ENCODE measurements at regions not wholly inside any gene's neighbourhood (a gene's known extent, or its start where the extent isn't known, plus 50 kb on each side); places are given as distances from the start of the nearest gene placed in this dataset.

- Histone ChIP-seq H3K9me3 (no peaks in the 10 kb centered on the region), H3K27me3 (replicated peaks in 1 of 7) (peaks cover 0 to under 1% (median 0%) of the 10 kb centered on the region in 7 donors), H3K4me3 (no peak overlapping the region), H3K27ac (no peak overlapping the region), H3K36me3 (no peaks in the 10 kb centered on the region), H3K4me1 (no peaks in the 10 kb centered on the region)
- DNase-seq, result no peak
- 63 to 92% (median 82%) methylated on average over 1 of the region's 1 CpG for WGBS, 5 donors
- intact Hi-C loops (cut with DNase I; ENCODE audit: low total_unique reads), result loop anchor here (10.0 kb wide), 1 partner anchor 1231 kb away; no protein-coding TSS in a partner anchor
- TF ChIP-seq POLR2A (IDR thresholded peaks at IDR 0.05) (no peak), CTCF (IDR thresholded peaks at IDR 0.05 in 8 of 11, conservative IDR thresholded peaks at IDR 0.05 in 3 of 11) (no peak), POLR2AphosphoS5 (IDR thresholded peaks at IDR 0.05) (no peak)
These were observed 129.7 kb upstream of the TMPO start for GRCh38 chr12:98385641-98386040.

GRCh38 chr12:98387444-98387843 lies 127.9 kb upstream of the TMPO start:
- H3K9me3 ChIP-seq, result no peaks in the 10 kb centered on the region
- intact Hi-C loops (cut with DNase I; ENCODE audit: low total_unique reads), result loop anchor here (10.0 kb wide), 1 partner anchor 1233 kb away; no protein-coding TSS in a partner anchor
- no peak for TF ChIP-seq POLR2A (IDR thresholded peaks at IDR 0.05)
- TF ChIP-seq CTCF (IDR thresholded peaks at IDR 0.05 in 8 of 11, conservative IDR thresholded peaks at IDR 0.05 in 3 of 11), result no peak
- no peak for TF ChIP-seq POLR2AphosphoS5 (IDR thresholded peaks at IDR 0.05)
- no peaks in the 10 kb centered on the region for H3K27me3 ChIP-seq (replicated peaks in 1 of 7)
- H3K27ac ChIP-seq, result no peak overlapping the region
- H3K36me3 ChIP-seq, result no peaks in the 10 kb centered on the region
- H3K4me3 ChIP-seq, result no peak overlapping the region
- H3K4me1 ChIP-seq, result no peaks in the 10 kb centered on the region
- 66 to 78% (median 69%) methylated on average over 2 of the region's 2 CpGs for WGBS, 5 donors
- DNase-seq, result no peak

- DNase-seq, result no peak
- intact Hi-C loops (cut with DNase I; ENCODE audit: low total_unique reads), result loop anchor here (10.0 kb wide), 1 partner anchor 1233 kb away; no protein-coding TSS in a partner anchor
- Histone ChIP-seq H3K4me3 (no peak overlapping the region), H3K9me3 (no peaks in the 10 kb centered on the region), H3K27ac (no peak overlapping the region), H3K36me3 (no peaks in the 10 kb centered on the region), H3K27me3 (replicated peaks in 1 of 7) (no peaks in the 10 kb centered on the region), H3K4me1 (no peaks in the 10 kb centered on the region)
- WGBS, 5 donors, result 78 to 85% (median 82%) methylated on average over 10 of the region's 10 CpGs
- TF ChIP-seq POLR2AphosphoS5 (IDR thresholded peaks at IDR 0.05) (no peak), POLR2A (IDR thresholded peaks at IDR 0.05) (no peak), CTCF (IDR thresholded peaks at IDR 0.05 in 8 of 11, conservative IDR thresholded peaks at IDR 0.05 in 3 of 11) (no peak)
These were observed 127.3 kb upstream of the TMPO start for GRCh38 chr12:98388126-98388525.

GRCh38 chr12:98389593-98389992 lies 125.8 kb upstream of the TMPO start:
- H3K27me3 ChIP-seq (replicated peaks in 1 of 7), result no peaks in the 10 kb centered on the region
- DNase-seq, result no peak
- H3K9me3 ChIP-seq, result no peaks in the 10 kb centered on the region
- H3K36me3 ChIP-seq, result no peaks in the 10 kb centered on the region
- H3K4me3 ChIP-seq, result no peak overlapping the region
- H3K4me1 ChIP-seq, result no peaks in the 10 kb centered on the region
- WGBS, 5 donors, result 88 to 97% (median 94%) methylated on average over 2 of the region's 2 CpGs
- intact Hi-C loops (cut with DNase I; ENCODE audit: low total_unique reads), result loop anchor here (10.0 kb wide), 1 partner anchor 1235 kb away; no protein-coding TSS in a partner anchor
- no peak for TF ChIP-seq CTCF (IDR thresholded peaks at IDR 0.05 in 8 of 11, conservative IDR thresholded peaks at IDR 0.05 in 3 of 11)
- TF ChIP-seq POLR2AphosphoS5 (IDR thresholded peaks at IDR 0.05), result no peak
- no peak for TF ChIP-seq POLR2A (IDR thresholded peaks at IDR 0.05)
- H3K27ac ChIP-seq, result no peak overlapping the region

Measured in spleen (tissue), 11 donors.